HG02759 (cell line): ENCODE measurements at regions not wholly inside any gene's neighbourhood (a gene's known extent, or its start where the extent isn't known, plus 50 kb on each side); places are given as distances from the start of the nearest gene placed in this dataset.
"Not testable (repeated sequence)": the region's sequence is repeated elsewhere in the genome, so short reads cannot be mapped to it uniquely, and the experiment has no call there.

Experiments
- ATAC-seq: cut with Tn5 transposase; IDR thresholded peaks from one replicate; pipeline ENCODE4 v1.9.1; 2021; ENCODE audit warnings: mild to moderate bottlenecking, moderate library complexity; ENCODE audit not compliant: unreplicated experiment

DNA sequence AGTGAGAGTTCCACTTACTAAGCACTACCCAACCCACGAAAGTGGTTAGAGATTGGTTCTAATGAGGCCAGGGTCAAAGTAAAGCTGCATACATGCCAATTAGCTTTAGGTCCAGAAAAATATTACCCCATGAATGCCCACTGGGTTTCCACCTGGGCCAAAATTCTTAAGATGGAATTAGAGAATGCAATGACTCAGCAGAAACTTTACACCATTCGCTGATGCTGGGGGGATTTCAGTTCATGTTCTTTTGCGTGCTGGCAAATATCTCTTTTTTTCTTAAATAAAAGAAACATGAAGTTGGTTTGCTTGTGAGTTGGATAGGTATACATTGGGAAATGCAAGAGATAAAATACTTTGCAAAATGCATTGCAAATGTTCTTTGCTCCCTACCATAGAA is 715.3 kb upstream of the MIR17HG start:
- no peak for ATAC-seq

DNA sequence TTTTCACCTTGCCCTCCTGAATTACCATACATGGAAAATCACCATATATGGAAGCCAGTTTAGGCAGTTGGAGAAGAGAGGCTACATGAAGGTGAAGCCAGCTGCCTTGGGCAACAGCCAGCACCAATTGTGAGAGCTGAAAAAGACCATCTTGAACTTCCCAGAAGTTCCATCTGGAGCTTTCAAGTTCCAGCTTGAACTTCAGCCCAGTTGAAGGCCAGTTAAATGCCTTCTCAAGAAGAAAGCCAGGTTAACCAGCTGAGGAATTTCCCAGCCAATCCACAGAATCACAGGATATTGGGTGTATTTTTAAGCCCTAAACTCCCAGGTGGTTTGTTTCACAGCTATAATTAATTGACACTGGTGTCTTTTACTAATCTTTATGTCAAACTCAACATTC is 713.6 kb upstream of the MIR17HG start:
- no peak for ATAC-seq

DNA sequence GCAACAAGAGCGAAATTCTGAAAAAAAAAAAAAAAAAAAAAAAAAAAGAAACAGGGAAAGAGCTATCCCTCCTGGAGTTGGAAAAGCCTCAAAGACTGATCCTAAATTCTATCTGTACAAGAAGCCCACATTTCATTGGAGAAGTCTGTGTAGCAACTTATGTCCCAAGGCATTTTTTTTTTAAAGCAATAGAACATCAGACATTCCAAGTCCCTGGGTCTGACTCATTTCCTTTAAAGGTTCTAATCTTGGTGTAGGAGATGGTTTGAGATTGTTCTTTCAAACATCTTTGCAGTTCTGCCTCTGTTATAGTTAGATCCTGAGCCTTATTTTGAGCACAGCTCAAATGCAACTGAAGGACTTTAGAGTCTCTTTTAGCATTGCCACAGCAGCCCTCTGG is 706.5 kb upstream of the MIR17HG start:
- no peak for ATAC-seq

DNA sequence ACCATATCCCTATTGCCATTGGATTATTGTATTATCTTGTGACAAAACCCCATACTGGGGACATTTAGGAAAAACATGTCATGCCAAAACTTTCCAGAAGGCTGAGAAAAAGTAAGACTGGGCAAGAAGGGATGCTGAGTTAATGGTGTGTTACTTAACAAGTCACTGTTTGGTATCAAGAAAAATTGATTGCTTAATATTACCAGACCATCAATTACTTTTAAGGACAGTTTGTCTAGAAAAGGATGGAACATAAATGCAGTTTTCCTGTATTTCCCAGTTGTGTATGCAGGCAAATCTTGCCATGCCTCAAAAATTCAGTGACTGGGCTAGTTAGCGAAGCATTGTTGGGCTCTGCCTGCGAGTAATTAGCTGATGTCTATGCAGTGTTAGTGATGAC is 705.6 kb upstream of the MIR17HG start:
- ATAC-seq = no peak

DNA sequence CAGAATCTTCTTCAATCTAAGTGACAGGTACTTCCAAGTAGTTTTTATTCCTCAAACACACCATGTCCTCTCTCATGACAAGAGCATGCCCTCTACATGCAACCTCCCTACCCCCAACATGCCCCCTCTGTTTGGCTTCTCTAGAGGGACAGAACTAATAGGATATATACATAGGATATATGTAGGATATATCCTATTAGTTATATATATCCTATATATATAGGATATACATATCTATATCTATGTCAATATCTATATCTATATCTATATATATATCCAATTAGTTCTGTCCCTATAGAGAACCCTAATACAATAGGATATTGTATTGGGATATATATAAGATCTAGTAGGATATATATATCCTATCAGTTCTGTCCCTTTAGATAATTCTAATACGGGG is 701.9 kb upstream of the MIR17HG start:
- no peak for ATAC-seq

DNA sequence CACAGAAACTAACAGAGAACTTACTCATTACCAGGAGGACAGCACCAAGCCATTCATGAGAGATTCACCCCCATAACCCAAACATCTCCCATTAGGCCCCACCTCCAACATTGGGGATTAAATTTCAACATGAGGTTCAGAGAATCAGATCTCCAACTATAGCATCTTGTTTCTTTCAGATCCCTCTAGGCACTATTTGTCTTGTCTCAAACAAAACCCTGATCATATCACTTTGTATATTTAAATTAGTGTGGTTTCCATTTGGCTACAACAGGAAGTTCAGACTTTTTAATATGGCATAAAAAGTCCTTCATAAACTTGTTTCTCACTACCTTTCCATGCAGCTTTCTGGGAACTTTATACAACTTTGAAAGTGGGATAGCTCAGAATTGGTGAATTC is 699.0 kb upstream of the MIR17HG start:
- ATAC-seq = no peak

DNA sequence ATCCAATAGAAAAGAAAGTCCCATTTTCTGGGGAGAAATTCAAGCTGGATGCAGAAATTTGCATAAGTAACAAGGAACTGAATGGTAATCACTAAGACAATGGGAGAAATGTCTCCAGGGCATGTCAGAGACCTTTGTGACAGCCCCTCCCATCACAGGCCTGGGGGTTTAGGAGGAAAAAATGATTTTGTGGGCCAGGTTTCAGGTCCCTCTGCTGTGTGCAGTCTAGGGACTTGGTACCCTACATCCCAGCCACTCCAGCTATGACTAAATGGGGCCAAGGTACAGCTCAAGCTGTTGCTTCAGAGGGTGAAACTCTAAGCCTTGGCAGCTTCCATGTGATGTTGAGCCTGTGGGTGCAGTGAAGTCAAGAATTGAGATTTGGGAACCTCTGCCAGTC is 695.5 kb upstream of the MIR17HG start:
- ATAC-seq = no peak

DNA sequence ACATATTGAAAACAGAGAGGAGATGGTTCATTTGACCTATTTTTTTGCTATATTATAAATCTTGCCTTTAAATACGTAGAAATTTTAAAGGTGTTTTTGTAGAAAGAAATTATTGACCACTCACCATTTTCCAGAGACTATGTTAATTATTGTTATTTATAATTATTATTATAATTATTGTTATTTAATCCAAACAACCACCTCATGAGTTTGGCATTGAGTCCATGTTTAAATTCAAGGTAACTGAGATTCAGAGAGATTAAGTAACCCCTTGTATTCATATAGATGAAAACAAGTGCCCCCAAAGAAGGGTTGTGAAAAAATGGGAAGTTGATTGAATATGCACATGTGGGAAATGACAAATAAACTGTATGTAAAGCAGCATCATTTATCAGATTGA is 692.5 kb upstream of the MIR17HG start:
- ATAC-seq = no peak

DNA sequence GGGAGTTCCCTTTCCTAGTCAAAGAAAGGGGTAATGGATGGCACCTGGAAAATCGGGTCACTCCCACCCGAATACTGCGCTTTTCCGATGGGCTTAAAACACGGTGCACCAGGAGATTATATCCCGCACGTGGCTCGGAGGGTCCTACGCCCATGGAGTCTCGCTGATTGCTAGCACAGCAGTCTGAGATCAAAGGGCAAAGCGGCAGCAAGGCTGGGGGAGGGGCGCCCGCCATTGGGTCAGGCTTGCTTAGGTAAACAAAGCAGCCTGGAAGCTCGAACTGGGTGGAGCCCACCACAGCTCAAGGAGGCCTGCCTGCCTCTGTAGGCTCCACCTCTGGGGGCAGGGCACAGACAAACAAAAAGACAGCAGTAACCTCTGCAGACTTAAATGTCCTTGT is 683.3 kb upstream of the MIR17HG start:
- ATAC-seq = not testable (repeated sequence)

DNA sequence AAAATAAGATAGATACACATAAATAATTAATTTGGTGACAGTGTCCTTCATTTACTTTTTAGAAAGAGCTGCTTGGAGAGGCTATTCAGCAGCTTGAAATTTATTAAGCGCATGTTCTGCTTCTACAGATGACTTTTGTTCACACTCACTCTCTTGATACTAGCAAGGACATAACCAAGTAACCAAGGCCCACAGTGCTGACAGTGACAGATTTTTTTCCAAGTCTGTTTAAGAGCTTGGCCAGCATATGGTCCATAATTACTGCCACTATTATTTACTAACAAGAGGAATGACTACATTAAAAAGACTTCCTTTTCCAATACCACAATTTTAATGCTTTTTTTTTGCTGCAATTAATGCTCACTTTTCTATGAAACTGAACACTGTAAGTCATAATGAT is 673.7 kb upstream of the MIR17HG start:
- ATAC-seq = no peak

DNA sequence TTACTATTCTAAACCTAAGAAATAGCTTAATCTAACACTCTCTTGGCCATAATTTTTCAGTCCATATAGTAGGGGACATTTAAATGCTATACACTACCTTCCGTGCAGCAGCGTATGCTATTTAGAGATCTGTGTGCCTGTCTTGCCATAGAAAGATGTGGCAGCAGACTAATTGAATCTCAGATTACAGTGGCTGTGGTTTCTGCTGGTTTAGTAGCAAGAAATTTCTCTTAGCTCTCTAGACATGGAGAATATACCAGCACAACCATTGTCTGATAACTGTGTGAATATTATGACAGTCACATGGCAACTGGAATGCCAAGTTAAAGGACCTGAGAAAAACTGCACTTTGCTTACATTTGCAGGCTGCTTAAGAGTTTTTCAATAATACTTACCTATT is 672.4 kb upstream of the MIR17HG start:
- ATAC-seq = no peak

DNA sequence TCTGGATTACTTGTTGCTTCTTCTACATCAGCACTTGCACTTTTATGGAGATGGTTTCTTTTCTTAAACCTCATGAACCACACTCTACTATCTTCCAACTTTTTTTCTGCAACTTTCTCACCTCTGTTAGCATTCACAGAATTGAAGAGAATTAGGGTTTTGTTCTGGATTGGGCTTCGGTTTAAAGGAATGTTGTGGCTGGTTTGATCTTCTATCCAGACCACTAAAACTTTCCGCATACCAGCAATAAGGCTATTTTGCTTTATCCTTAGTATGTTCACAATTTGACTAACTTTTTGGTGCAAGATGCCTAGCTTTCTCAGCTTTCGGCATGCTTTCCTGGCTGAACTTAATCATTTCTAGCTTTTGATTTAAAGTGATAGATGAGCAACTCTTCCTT is 666.7 kb upstream of the MIR17HG start:
- no peak for ATAC-seq

DNA sequence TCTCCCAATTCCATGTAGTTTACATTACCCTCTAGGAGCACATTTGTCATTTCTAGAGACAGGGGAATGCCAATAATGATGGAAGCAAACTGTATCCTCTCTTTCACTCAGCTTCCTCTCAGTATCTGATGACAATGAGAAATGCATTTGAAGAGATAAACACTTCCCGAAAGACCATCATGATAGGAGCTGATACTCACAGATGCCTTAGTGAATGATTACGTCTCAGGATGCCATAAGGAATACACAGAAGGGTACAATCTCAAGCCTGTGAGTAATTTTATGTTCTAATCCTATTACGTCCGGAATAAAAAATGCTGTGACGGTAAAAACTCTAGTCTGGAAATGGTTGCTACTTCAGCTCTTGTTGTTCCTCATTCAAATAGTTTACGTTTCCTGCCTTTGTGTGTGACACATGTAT is 663.8 kb upstream of the MIR17HG start:
- no peak for ATAC-seq

DNA sequence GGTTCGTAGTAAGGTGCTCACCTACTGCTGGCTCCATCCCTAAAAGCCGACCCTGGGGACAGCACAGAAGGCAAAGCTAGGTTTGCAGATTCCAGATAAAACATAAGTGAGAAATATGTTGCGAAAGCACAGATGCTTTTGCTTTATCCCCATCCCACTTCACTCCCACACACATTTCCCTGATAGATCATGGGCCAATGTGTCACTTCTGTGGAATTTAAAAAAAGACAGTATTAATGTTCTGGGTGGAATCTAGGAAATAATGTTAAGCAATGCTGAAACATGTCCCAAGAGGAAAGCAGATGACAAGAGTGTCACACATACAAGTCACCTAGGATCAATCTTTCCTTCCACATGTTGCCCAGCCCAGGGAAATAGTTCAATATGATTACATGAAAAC is 661.0 kb upstream of the MIR17HG start:
- ATAC-seq = no peak

DNA sequence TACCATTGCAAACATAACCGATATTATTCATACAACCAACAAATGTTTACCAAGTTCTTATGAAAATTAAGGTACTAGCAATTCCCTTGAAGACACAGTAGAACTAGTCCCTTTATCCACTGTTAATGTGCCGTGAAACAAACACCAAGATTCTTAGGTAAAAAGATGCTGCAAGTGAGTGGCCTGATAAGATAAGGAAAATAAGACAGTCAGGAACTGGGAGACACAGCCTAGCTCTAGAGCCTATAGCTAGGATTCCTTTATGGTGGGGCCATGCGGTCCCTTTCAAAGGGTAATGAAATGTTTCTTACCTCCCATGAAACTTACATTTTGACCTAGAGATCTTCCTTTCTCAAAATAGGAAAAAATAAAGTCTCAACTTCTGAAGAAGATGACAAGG is 658.4 kb upstream of the MIR17HG start:
- no peak for ATAC-seq

DNA sequence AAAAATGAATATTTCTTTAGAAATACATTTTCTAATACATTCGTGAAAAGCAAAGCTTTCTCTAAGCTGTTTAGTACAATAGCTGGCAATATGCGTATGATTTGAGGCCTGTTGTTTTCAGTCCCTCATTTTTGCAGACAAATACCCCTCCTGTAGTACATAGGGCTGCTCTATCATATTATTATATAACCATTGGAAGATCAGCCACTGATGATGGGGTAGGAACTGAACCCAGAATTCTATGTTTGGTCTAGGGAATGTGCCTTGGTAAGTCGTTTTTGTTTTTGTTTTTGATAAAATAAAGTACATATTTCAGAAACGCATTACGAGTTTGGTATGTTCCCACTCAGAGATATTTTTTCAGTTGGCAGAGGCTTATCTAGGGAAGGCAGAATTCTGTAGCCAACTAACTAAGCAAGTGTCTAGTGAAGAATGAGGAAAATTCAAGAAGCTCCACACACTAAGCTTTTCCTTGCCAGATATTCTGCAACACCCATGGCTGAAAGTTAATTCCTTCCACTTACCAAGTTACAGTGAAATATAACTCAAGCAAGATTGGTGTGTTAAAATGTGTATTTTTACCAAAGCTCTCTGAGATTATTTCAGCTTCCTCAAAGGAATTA is 656.9 kb upstream of the MIR17HG start:
- ATAC-seq = no peak

DNA sequence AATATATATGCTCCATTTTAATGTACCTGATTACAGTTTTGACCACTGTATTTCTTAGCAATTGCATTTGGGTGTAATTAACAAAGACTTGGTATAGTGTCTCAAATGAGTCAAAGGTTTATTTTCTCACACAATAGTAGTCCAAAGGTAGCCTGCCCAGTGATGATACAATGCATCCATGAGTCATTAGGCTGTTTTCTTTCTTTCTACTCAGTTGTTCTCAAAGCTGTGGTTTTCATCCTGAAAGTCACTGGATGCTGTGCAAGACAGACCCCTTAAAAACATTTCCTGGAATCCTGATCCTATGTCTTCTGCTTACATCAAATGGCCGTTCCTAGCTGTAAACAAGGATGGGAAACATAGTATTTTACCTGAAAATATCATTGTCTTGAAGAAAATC is 651.2 kb upstream of the MIR17HG start:
- no peak for ATAC-seq

DNA sequence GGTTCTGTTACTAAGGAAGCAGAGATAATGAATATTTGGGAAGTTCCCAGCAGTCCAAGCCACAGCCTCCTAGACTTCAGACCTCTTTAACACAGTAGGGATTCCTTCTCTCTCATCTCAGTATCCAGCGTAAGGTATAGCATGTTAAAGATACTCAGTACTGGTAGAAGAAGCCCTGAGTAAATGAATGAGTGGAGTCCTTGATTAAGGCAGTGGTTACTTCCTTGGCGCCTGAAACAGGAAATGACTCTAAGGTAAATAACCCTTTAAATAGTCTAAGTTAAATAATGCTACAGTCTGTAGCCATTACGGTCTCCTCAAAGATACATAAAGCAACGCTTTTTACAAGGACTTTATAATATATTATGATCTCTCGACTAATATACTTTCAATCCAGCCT is 650.8 kb upstream of the MIR17HG start:
- ATAC-seq = no peak

DNA sequence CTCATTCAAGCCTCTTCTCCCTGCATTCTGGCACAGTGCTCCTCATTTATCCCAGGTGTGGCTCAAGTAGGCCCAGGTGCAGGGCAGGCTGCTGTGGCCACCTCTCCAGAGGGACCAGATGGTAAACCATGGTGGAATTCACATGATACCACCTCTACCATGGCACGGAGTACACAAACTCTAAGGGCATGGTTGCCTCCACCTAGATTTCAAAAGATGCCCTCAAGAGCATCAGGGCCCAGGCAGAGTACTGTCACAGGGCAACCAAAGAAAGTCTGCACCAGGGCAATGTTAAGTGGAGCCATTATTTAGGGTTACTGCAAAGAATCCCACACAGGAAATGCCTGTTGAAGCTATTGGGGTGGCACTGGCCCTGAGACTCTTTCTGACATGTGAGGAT is 647.1 kb upstream of the MIR17HG start:
- ATAC-seq = no peak

DNA sequence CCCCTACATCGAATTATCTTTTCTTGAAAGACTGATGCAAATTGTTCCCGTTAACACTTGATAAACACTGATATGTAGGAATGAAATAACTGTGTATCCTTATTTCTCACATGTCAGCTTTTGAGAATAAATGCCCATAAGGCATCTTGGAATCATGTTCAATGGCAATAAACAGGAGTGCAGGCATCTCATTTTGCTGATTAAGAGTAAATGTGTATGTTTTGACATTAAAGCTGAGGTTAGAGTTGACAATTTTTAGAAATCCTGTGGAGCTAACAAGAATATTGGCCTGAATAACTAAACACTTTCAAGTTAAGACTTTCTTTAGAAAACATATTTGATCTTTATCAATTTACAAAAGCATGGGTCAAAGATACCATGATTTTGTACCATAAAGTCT is 646.2 kb upstream of the MIR17HG start:
- ATAC-seq = no peak

DNA sequence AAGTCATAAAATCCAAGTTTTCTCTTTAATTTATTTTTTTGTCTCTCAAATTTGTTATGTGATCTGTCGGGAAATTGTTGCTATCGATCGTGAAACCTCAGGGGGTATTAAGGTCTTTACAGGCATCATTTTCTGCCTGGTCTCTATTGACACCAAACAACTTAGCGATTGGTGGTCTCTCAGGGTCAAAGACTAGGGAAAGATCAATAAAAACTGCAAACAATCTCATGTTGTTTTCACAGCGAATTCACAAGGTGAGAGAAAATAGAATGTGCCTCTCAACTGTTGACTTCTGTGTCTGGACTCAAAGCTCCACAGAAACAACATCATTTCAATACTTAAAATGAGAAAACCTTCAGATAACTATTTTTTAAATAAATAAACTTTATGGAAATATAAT is 645.4 kb upstream of the MIR17HG start:
- no peak for ATAC-seq

DNA sequence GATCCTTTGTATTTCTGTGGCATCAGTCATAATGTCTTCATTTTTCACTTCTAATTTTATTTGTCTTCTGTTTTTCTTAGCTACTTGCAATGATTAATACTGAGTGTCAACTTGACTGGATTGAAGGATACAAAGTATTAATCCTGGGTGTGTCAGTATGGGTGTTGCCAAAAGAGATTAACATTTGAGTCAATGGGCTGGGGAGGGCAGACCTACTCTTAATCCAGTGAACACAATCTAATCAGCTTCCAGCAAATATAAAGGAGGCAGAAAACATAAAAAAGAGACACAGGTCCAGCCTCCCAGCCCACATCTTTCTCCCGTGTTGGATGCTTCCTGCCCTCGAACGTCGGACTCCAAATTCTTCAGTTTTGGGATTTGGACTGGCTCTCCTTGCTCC is 640.9 kb upstream of the MIR17HG start:
- ATAC-seq = no peak

DNA sequence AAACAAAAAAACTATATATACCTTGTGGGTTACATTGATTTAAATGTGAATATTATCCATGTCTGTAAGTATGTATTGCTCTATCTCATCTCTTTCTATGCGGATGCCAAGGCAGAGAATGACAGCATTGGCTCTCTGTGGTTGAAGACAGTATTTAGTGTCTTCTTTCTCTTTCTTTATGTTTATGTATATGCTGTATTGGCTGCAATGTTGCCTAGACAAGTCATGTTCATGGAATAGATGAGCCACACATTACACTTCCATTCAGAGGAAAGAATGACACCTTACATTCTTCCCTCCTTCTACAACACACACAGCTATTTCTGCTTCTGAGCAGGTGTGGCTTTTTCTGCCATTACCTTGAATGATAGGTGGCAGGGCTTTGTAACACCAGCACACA is 639.4 kb upstream of the MIR17HG start:
- no peak for ATAC-seq

DNA sequence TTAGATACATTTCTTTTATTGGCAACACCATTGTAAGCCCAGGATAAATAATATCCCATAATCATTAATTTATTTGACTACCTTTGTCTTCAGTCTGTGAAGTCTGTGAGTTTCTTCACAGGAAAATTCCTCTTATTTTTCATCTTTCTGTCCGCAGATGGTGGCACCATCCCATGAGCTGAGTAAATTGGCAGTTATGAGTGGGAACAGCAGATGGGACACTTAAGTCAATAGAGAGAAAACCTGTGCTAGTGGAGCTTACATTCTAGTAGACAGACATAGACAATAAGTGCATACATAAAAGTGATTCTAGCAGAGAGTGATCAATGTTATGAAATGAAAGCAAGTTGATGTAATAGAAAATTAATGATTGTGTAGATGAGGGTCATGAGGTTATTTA is 638.2 kb upstream of the MIR17HG start:
- ATAC-seq = no peak
